Liver (tissue), 8 donors: ENCODE measurements at regions not wholly inside any gene's neighbourhood (a gene's known extent, or its start where the extent isn't known, plus 50 kb on each side); places are given as distances from the start of the nearest gene placed in this dataset.

Experiments
- DNase-seq: peaks from one replicate; pipeline ENCODE4 v3.0.0-alpha.2; 2017; ENCODE audit warnings: low spot score
- H3K27ac ChIP-seq, 2 donors: one replicate each; pipeline ENCODE4 v1.7.0; 2013; ENCODE audit warnings: inconsistent platforms in 2 of 2, low read length in 2 of 2, control low read depth in 1 of 2, low read depth in 1 of 2, mild to moderate bottlenecking in 1 of 2
- H3K27me3 ChIP-seq, 4 donors: one replicate each; pipeline versions ENCODE4 v1.6.1 to v1.7.0; 2013; ENCODE audit warnings: low read length in 3 of 4, inconsistent platforms in 1 of 4, mild to moderate bottlenecking in 1 of 4, moderate library complexity in 1 of 4; ENCODE audit not compliant: control insufficient read depth in 4 of 4, insufficient read depth in 4 of 4
- H3K36me3 ChIP-seq, 4 donors: one replicate each; pipeline versions ENCODE4 v1.6.1 to v1.7.0; 2013; ENCODE audit warnings: low read length in 3 of 4, mild to moderate bottlenecking in 3 of 4, low read depth in 1 of 4, moderate library complexity in 1 of 4; ENCODE audit not compliant: control insufficient read depth in 4 of 4, insufficient read depth in 3 of 4
- H3K4me1 ChIP-seq, 4 donors: one replicate each; pipeline versions ENCODE4 v1.6.1 to v1.7.0; 2013; ENCODE audit warnings: low read length in 3 of 4, mild to moderate bottlenecking in 3 of 4, moderate library complexity in 1 of 4; ENCODE audit not compliant: control insufficient read depth in 4 of 4, insufficient read depth in 4 of 4
- H3K4me3 ChIP-seq, 3 donors: one replicate each; pipeline versions ENCODE4 v1.6.1 to v1.7.0; 2013; ENCODE audit warnings: low read length in 3 of 3, control low read depth in 1 of 3, low read depth in 1 of 3, mild to moderate bottlenecking in 1 of 3
- H3K9ac ChIP-seq, 2 donors: one replicate each; pipeline ENCODE4 v1.7.0; 2013; ENCODE audit warnings: low read length in 2 of 2, mild to moderate bottlenecking in 2 of 2, moderate library complexity in 2 of 2, control low read depth in 1 of 2, low read depth in 1 of 2
- H3K9me3 ChIP-seq, 4 donors: one replicate each; pipeline versions ENCODE4 v1.6.1 to v1.7.0; 2013; ENCODE audit warnings: low read length in 3 of 4; ENCODE audit not compliant: control insufficient read depth in 4 of 4
- ATF3 ChIP-seq: IDR thresholded peaks from 2 replicates; pipeline ENCODE4 v1.6.1; 2016; ENCODE audit warnings: antibody characterized with exemption
- CTCF ChIP-seq: fragments of 150-350 bp; IDR thresholded peaks from 2 replicates; pipeline ENCODE4 v1.5.1; 2017; ENCODE audit warnings: improper control_type of control experiment, low read depth, low read length; ENCODE audit not compliant: missing input control
- FOXA1 ChIP-seq: IDR thresholded peaks from 2 replicates; pipeline ENCODE4 v1.6.1; 2016; ENCODE audit warnings: antibody characterized with exemption
- FOXA2 ChIP-seq: IDR thresholded peaks from 2 replicates; pipeline ENCODE4 v1.6.1; 2016; ENCODE audit warnings: antibody characterized with exemption
- GABPA ChIP-seq, 2 donors: IDR thresholded peaks in 1 of 2; conservative IDR thresholded peaks in 1 of 2; 2 replicates each; pipeline ENCODE4 v1.6.1; 2016; ENCODE audit warnings: antibody characterized with exemption in 2 of 2, mild to moderate bottlenecking in 1 of 2, moderate library complexity in 1 of 2
- HNF4G ChIP-seq: IDR thresholded peaks from 2 replicates; pipeline ENCODE4 v1.6.1; 2016; ENCODE audit warnings: antibody characterized with exemption
- JUND ChIP-seq, 2 donors: IDR thresholded peaks; 2 replicates each; pipeline ENCODE4 v1.6.1; 2016; ENCODE audit warnings: antibody characterized with exemption in 2 of 2
- RAD21 ChIP-seq, 2 donors: IDR thresholded peaks; 2 replicates each; pipeline ENCODE4 v1.6.1; 2016; ENCODE audit warnings: antibody characterized with exemption in 2 of 2, mild to moderate bottlenecking in 2 of 2
- REST ChIP-seq: IDR thresholded peaks from 2 replicates; pipeline ENCODE4 v1.6.1; 2016; ENCODE audit warnings: antibody characterized with exemption, mild to moderate bottlenecking
- RXRA ChIP-seq, 2 donors: IDR thresholded peaks; 2 replicates each; pipeline ENCODE4 v1.6.1; 2017 to 2018; ENCODE audit warnings: antibody characterized with exemption in 2 of 2, mild to moderate bottlenecking in 1 of 2
- SP1 ChIP-seq: IDR thresholded peaks from 2 replicates; pipeline ENCODE4 v1.6.1; 2018; ENCODE audit warnings: antibody characterized with exemption, mild to moderate bottlenecking
- TAF1 ChIP-seq: conservative IDR thresholded peaks from 2 replicates; pipeline ENCODE4 v1.6.1; 2016; ENCODE audit warnings: antibody characterized with exemption, mild to moderate bottlenecking
- YY1 ChIP-seq: IDR thresholded peaks from 2 replicates; pipeline ENCODE4 v1.6.1; 2016; ENCODE audit warnings: antibody characterized with exemption, mild to moderate bottlenecking
- ZBTB33 ChIP-seq: IDR thresholded peaks from 2 replicates; pipeline ENCODE4 v1.6.1; 2016; ENCODE audit warnings: antibody characterized with exemption
- WGBS: extraction: QIAGEN DNeasy Blood & Tissue Kit; methylation state at CpG from one replicate; pipeline ENCODE4 v1.1.7; 2013; 5-methylcytosine and 5-hydroxymethylcytosine counted together
- donor health status: healthy.
- donor health status: healthy.
- donor health status: healthy.
- donor health status: healthy.
- donor health status: healthy.

GRCh38 chr5:145633474-145633873 lies 201.7 kb downstream of the PRELID2 start (continued):
- TF ChIP-seq YY1, result no peak
- TF ChIP-seq REST, result no peak
- TF ChIP-seq RXRA (IDR thresholded peaks at IDR 0.05), result no peak
- no peak for TF ChIP-seq GABPA (IDR thresholded peaks at IDR 0.05 in 1 of 2, conservative IDR thresholded peaks at IDR 0.05 in 1 of 2)
- TF ChIP-seq ATF3, result no peak

- DNase-seq, result no peak
- no peak overlapping the region for H3K9ac ChIP-seq
- no peaks in the 10 kb centered on the region for H3K27me3 ChIP-seq
- H3K27ac ChIP-seq, result no peak overlapping the region
- no peaks in the 10 kb centered on the region for H3K36me3 ChIP-seq
- WGBS, result 78% methylated on average over 1 of the region's 1 CpG
- H3K4me3 ChIP-seq, result no peak overlapping the region
- TF ChIP-seq SP1, result no peak
- no peak for TF ChIP-seq CTCF
- no peak for TF ChIP-seq FOXA1
- TF ChIP-seq RAD21 (IDR thresholded peaks at IDR 0.05), result no peak
- no peak for TF ChIP-seq ZBTB33
- no peak for TF ChIP-seq YY1
- TF ChIP-seq RXRA (IDR thresholded peaks at IDR 0.05), result no peak
- no peak for TF ChIP-seq HNF4G
- TF ChIP-seq TAF1, result no peak
- TF ChIP-seq FOXA2, result no peak
- TF ChIP-seq GABPA (IDR thresholded peaks at IDR 0.05 in 1 of 2, conservative IDR thresholded peaks at IDR 0.05 in 1 of 2), result no peak
- no peaks in the 10 kb centered on the region for H3K4me1 ChIP-seq
- no peaks in the 10 kb centered on the region for H3K9me3 ChIP-seq
Observed at GRCh38 chr5:145632701-145633100, 202.4 kb downstream of the PRELID2 start.

- Histone ChIP-seq H3K9me3 (peaks cover 0 to 2% (median under 1%) of the 10 kb centered on the region in 4 donors), H3K27me3 (no peaks in the 10 kb centered on the region), H3K9ac (no peak overlapping the region), H3K36me3 (no peaks in the 10 kb centered on the region), H3K27ac (no peak overlapping the region), H3K4me1 (no peaks in the 10 kb centered on the region), H3K4me3 (no peak overlapping the region)
- 68% methylated on average over 3 of the region's 3 CpGs for WGBS
- TF ChIP-seq RXRA (IDR thresholded peaks at IDR 0.05) (no peak), CTCF (no peak), FOXA2 (no peak), FOXA1 (no peak), JUND (IDR thresholded peaks at IDR 0.05) (no peak)
- DNase-seq, result no peak
Observed at GRCh38 chr5:145629047-145629446, 206.1 kb downstream of the PRELID2 start.
